ENCODE measurements at regions not wholly inside any gene's neighbourhood (a gene's known extent, or its start where the extent isn't known, plus 50 kb on each side); places are given as distances from the start of the nearest gene placed in this dataset.

DNA sequence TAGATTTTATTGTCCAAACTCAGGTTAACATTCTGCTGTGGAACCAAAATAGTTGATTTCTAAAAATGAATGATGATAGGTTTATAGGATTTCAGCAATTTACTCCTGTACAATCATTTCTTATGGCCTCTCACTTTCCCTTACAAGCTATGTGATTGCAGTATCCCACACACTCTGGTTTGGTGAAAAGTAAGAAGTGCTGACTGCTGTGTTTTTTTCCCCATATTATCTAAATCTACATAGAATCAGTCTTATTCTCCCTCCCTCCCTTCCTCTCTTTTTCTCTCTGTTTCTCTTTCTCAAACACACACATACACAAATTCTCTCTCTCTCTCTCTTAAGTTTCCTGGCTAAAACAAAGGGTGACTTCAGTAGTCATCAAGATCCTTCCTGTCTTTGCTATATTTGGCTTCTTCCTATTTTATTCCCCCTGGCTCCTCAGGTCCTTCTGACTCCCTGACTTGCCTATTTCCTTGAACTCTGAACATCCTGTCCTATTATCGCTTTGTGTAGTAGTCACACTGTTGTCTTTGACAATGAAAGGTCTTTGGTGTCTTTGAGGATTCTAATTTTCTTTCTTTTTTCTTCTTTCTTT lies 55.9 kb upstream of the HAPLN1 start:
- DNase-seq = no peak
- 90 to 100% methylated on average over 1 of the region's 1 CpG for WGBS, 2 donors (ENCODE audit: low coverage in 1 of 2)
- H3K9me3 ChIP-seq = no peaks in the 10 kb centered on the region
- H3K36me3 ChIP-seq = no peaks in the 10 kb centered on the region
- no peak for TF ChIP-seq POLR2A (IDR thresholded peaks at IDR 0.05)
- TF ChIP-seq CTCF (IDR thresholded peaks at IDR 0.05) = no peak
- no peak for TF ChIP-seq EP300 (IDR thresholded peaks at IDR 0.05; ENCODE audit: low read depth)
- no peak for TF ChIP-seq POLR2AphosphoS5 (IDR thresholded peaks at IDR 0.05)
- no peak overlapping the region for H3K4me3 ChIP-seq
- in situ Hi-C loops (cut with MboI; ENCODE audit: low pct_ligation_motif_present in 1 of 4, low pct_unique_long_range_greater_than_20kb in 1 of 4, low sequenced_read_pairs in 3 of 4) (no loop called here), intact Hi-C loops (cut with DNase I; ENCODE audit: low total_unique reads) (no loop called here)
- no peaks in the 10 kb centered on the region for H3K27me3 ChIP-seq
- H3K4me1 ChIP-seq = peaks cover 0 to 5% (median 0%) of the 10 kb centered on the region in 4 donors
- no peak overlapping the region for H3K27ac ChIP-seq

Small RNA genes lying in the stretch of these regions (small RNA-seq; reads per million reads assigned to genes)
- gene RNU4-11P = 0 reads per million in 4 donors
